ENCODE measurements at regions not wholly inside any gene's neighbourhood (a gene's known extent, or its start where the extent isn't known, plus 50 kb on each side); places are given as distances from the start of the nearest gene placed in this dataset.

- Histone ChIP-seq H3K4me2 (ENCODE audit: low read length) (no peak overlapping the region), H3K9me2 (ENCODE audit: insufficient read depth) (no peaks in the 10 kb centered on the region), H3K4me3 (replicated peaks in 1 of 2; ENCODE audit: low read depth in 1 of 2, low read length in 2 of 2) (no peak overlapping the region), H3K4me1 (ENCODE audit: control insufficient read depth in 1 of 2, insufficient read depth in 2 of 2, low read length in 2 of 2) (peaks cover 8 to 13% of the 10 kb centered on the region in 2 experiments; a peak in 3 of 4 replicates), H3K9ac (ENCODE audit: low read length) (no peak overlapping the region), H3K9me3 (ENCODE audit: control insufficient read depth in 1 of 2, insufficient read depth in 1 of 2, low read depth in 1 of 2, low read length in 2 of 2) (no peaks in the 10 kb centered on the region), H2AFZ (ENCODE audit: low read depth, low read length, poor library complexity, severe bottlenecking) (no peak overlapping the region), H3K36me3 (ENCODE audit: control insufficient read depth in 1 of 2, insufficient read depth in 2 of 2, low read length in 2 of 2) (no peaks in the 10 kb centered on the region), H3K27me3 (ENCODE audit: insufficient read depth, low read length) (peaks cover 1% of the 10 kb centered on the region; the same call in 1 of the 2 replicates), H3K79me2 (ENCODE audit: insufficient read depth, low read length) (no peaks in the 10 kb centered on the region), H4K20me1 (ENCODE audit: insufficient read depth) (no peaks in the 10 kb centered on the region), H3K27ac (ENCODE audit: low read depth, low read length) (no peak overlapping the region)
- TF ChIP-seq CBX3 (IDR thresholded peaks at IDR 0.05; ENCODE audit: low read depth) = no peak
- no peak for TF ChIP-seq TCF7L2 (IDR thresholded peaks at IDR 0.05; ENCODE audit: borderline replicate concordance, extremely low read depth, insufficient read depth, insufficient read length)
- TF ChIP-seq EGR1 (IDR thresholded peaks at IDR 0.05; ENCODE audit: low read depth) = no peak
- TF ChIP-seq SP1 (IDR thresholded peaks at IDR 0.05; ENCODE audit: low read depth) = no peak
- TF ChIP-seq SRF (IDR thresholded peaks at IDR 0.05; ENCODE audit: low read depth) = no peak
- TF ChIP-seq REST (IDR thresholded peaks at IDR 0.05; ENCODE audit: low read depth) = no peak
- TF ChIP-seq FOSL1 (IDR thresholded peaks at IDR 0.05; ENCODE audit: low read depth) = no peak
- no peak for TF ChIP-seq JUND (IDR thresholded peaks at IDR 0.05)
- TF ChIP-seq EZH2 (IDR thresholded peaks at IDR 0.05) = no peak
- no peak for TF ChIP-seq ZBTB33 (IDR thresholded peaks at IDR 0.05; ENCODE audit: extremely low read depth, insufficient replicate concordance, low read length)
- TF ChIP-seq YY1 (IDR thresholded peaks at IDR 0.05; ENCODE audit: extremely low read depth, insufficient replicate concordance, low read depth, low read length) = no peak
- TF ChIP-seq MAX (IDR thresholded peaks at IDR 0.05) = no peak
- TF ChIP-seq EZH2phosphoT487 (IDR thresholded peaks at IDR 0.05; ENCODE audit: borderline replicate concordance) = no peak
- no peak for TF ChIP-seq ATF3 (IDR thresholded peaks at IDR 0.05)
- no peak for TF ChIP-seq ZNF274 (IDR thresholded peaks at IDR 0.05; ENCODE audit: low read depth, low read length)
- no peak for TF ChIP-seq POLR2AphosphoS5 (IDR thresholded peaks at IDR 0.05; ENCODE audit: low read depth, low read length)
- no peak for TF ChIP-seq POLR2A (IDR thresholded peaks at IDR 0.05; ENCODE audit: borderline replicate concordance, extremely low read depth, insufficient read depth, insufficient read length)
- TF ChIP-seq RAD21 (IDR thresholded peaks at IDR 0.05; ENCODE audit: low read depth) = no peak
- TF ChIP-seq CEBPB (IDR thresholded peaks at IDR 0.05; ENCODE audit: low read depth) = no peak
- RAD21 ChIA-PET (ENCODE audit: low non-redundant PET in 1 of 2, low total read pairs in 2 of 2, uncharacterized antibody in 2 of 2, unreplicated experiment in 2 of 2) = no interaction called here
- ATAC-seq = no peak
- no peak for DNase-seq (ENCODE audit: low read depth, low spot score)
- POLR2A ChIA-PET = no interaction called here
- intact Hi-C loops (cut with micrococcal nuclease) = no loop called here
- no TSS peak for BruUV-seq (replicated peaks)
- CTCF ChIA-PET = no interaction called here
These were observed 745.2 kb downstream of the BRD1 start for GRCh38 chr22:49082451-49082850.
